ENCODE measurements at regions not wholly inside any gene's neighbourhood (a gene's known extent, or its start where the extent isn't known, plus 50 kb on each side); places are given as distances from the start of the nearest gene placed in this dataset.
A peak's percentile ranks its signal among the peaks of the same experiment; 100 is the strongest.
"Not testable (repeated sequence)": the region's sequence is repeated elsewhere in the genome, so short reads cannot be mapped to it uniquely, and the experiment has no call there.

GRCh38 chr11:81245791-81246190, 1487.9 kb downstream of the FAM181B start:
- DNase-seq: no peak

GRCh38 chr11:81241672-81242275, 1491.9 kb downstream of the FAM181B start:
- DNase-seq: no peak

GRCh38 chr11:81237139-81237538, 1496.5 kb downstream of the FAM181B start:
- DNase-seq: peak; percentile 83 to 86

- not testable (repeated sequence) for DNase-seq
These were observed 1506.3 kb downstream of the FAM181B start for GRCh38 chr11:81227409-81227808.

DNA sequence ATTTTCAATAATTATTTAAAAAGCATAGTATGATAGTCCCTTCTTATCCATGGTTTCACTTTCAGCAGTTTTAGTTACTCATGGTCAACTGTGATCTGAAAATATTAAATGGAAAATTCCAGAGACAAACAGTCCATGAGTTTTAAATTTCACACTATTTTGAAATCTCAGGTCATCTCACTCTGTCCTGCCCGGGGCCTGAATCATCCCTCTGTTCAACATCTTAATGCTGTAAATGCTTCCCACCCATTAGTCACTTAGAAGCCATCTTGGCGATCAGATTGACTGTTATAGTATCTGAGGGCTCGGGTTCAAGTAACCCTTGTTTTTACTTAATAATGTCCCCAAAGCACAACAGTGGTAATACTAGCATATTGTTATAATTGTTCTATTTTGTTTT, 1509.3 kb downstream of the FAM181B start:
- no peak for DNase-seq

DNA sequence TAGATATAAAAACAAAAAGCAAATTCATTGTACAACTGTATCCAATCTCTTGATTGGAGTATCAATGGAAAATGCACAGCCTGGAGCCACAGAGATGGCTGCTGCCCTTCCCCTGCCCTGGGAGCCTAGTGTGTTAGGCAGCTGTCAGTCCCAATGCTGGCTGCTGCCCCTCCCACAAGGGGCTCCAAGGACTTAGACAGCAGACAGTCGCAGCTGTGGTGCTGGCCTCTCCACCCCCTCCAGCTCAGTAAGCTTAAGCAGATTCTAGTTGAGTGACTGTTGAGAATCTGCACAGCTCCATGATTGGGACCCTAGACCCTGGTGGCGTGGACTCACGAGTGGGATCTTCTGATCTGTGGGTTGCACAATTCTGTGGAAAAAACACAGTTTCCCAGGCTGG, 1511.2 kb downstream of the FAM181B start:
- DNase-seq: no peak

DNA sequence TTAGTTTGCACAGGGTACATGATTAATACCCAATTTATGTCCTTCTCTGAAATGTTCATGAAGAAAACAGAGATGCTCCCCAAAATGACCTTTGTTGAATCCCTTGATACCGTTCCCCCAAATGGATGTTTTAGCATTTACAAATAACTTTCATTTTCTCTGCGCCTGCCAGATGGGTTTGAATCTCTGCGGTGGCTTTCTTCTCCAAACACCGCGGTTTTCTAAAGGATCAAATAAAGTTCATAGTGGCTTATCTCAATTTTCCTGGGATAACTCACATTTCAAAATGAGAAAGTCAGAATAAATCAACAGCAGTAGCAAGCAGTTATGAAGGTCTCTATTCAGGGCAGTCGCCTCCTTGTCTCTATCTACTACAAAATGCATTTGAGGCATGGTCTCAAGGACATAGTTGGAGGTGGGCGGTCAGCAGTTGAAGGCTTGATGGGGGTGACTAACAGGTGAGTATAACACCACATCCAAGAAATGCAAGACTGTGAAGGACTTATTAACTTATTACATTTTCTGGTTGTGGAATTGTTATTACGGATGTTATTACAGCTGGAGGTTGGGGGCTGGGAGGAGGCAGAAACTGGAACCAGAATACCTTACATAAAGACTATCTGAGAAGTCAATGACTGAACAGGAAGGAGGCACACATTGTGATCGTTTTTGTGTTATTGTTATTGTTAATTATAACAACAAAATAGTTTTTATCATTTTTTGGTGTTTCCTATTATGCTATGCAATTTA, 1513.3 kb downstream of the FAM181B start:
- no peak for DNase-seq

- no peak for DNase-seq
These were observed 1514.0 kb downstream of the FAM181B start for GRCh38 chr11:81219661-81220060.

- no peak for DNase-seq
These were observed 1515.2 kb downstream of the FAM181B start for GRCh38 chr11:81218440-81218839.

- DNase-seq: no peak
These were observed 1522.6 kb downstream of the FAM181B start for GRCh38 chr11:81211050-81211449.

GRCh38 chr11:81207421-81208054, 1526.1 kb downstream of the FAM181B start:
- DNase-seq: no peak

GRCh38 chr11:81203876-81204275, 1529.8 kb downstream of the FAM181B start:
- no peak for DNase-seq

DNA sequence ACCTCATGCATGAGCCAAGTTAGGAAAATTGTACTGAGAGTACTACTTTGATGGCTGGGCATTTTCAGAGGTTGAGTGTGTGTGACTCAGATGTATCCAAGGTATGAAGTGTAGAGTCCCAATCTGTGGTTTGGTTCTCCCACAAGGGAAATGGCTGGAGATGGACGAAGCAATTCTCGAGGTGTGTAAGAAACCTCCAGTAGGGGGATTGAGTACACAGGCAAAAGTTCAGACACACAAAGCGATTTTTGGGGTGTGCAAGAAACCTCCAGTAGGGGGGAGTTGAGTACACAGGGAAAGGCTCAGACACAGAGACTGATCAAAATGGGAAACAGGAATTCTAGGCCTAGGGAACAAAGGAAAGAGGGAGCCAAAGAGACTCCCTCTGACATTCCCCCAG, 1536.3 kb downstream of the FAM181B start:
- DNase-seq: no peak

DNA sequence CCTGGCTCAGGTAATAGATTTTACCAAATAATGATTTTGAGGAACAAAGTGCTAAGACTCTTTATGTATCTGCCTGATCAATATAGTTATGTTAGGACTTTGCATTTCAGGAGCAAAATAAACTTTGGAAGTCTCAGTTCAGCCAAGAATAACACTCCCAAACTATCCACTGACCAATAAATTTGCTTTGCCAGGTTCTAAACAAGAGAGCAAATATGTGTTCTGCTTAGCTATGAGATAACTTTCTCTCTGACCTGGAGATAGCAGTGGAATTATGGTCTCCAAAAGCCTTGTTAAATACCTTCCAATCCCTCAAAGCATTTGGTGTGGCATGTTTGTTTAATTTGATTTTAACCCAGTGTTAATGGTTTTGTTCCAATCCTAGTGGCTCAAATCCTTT, 1541.1 kb downstream of the FAM181B start:
- DNase-seq: no peak

DNA sequence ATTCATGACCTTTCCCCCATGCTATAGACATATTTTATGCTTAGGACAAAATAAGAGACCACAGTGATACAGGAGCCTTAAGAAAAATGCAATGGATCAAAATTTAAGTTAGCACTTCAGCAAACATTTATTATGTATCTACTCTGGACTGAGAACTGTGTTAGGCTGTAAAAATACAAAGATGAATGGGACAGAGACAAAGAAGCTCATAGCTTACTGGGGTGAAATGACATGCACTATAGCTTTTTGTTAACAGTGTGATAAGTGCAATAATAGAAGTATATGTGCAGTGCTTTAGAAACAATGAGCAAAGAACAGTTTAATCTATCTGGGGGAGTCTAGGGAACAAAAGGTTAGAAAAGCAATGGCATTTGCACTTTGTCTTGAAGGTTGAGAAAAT, 1543.1 kb downstream of the FAM181B start:
- no peak for DNase-seq

DNA sequence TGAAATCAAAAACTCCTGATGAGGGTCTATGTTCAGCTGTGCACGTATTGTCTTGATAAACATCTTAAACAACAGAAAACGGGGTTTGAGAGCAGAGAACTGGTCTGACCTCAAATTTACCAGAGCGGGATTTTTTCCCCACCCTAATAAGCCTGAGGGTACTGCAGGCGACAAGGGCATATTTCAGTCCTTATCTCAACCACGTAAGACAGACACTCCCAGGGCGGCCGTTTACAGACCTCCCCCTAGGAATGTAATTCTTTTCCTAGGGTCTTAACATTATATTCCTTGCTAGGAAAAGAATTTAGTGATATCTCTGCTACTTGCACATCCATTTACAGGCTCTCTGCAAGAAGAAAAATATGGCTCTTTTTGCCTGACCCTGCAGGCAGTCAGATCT, 1546.6 kb downstream of the FAM181B start:
- DNase-seq: not testable (repeated sequence)

DNA sequence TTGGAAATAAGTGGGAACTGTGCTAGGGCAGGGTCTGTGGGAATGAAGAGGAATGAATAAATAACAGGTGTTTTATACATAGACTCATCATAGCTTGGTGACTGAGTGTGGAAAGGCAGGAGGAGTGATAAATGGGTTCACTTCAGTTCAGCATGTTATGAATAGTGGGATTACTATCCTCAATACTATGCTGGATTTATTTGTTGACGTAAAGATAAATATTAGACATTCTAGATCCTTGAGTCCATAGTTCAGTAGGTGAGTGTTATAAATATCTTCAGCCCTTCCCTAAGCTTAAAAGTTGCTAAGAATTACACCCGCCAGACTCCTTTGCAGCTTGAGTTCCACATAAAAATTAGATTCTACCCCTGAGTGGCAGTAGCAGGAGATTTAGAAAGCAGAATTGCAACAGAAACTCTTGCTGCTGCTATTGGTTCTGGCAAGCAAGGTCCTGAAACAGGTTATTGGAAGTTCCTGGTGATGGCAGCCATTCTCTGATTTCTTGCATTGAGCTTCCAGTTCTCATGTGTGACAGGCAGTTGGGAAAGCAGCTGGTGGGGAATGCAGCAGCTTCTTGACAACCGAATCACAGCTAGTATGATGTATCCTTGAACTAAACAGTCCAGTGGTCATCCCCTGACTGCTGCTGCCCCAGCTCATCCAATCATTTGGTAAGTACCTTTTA, 1558.9 kb downstream of the FAM181B start:
- no peak for DNase-seq

DNA sequence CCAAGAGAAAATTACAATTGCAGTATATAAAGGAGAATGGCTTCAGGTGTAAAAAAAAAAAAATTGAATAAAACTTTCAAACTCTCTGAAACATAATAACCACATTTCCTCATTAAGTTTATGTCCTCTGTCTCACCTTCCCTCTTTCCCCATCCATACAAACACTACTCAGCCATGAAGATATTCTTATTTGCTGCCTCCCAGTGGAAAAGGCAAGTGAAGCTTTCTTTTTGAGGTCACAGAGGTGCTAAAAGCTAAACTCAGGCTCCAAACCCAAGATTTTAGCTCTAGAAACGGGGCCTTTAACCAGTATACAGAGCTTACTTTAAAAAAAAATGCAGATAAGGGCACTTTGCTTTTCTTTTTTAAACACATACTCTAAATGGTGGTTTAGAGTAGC, 1568.5 kb downstream of the FAM181B start:
- DNase-seq: peak in 1 of 2 experiments; percentile 18

GRCh38 chr11:81159900-81160299, 1573.8 kb downstream of the FAM181B start:
- no peak for DNase-seq

DNA sequence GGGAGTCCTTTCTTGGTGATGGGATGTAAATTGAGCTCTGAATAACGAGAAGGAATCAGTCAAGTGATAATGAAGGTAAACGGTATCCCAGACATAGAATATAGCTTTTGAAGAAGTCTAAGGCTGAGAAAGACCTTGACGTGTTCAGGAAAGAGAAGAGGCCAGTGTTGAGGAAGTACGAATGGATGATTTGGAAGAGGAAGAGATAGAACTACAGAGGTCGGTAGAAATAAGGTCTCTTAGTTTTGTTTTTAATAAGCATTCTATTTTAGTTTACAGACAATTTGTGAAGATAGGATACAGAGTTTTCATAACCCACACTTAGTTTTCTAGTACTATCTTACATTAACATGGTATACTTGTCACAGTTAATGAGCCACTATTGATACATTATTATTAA, 1598.1 kb downstream of the FAM181B start:
- no peak for DNase-seq

DNA sequence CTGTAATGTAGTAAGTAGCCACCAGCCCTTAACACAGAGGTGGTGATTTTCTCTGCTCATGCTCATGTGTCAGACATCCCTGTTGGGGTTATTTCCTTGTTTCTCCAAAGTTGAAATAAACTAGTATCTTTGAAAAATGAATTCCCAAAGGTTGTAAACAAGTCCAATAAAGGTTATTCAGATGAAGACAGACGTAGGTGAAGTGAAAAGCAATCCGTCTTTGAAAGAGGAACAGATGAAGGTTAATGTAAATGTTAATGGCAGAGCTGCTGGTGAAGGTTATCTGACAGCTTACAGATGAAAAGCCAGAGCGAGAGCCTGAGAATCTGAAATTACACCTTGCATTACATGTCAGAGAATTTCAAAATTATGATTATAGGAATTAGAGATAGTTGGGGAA, 1604.0 kb downstream of the FAM181B start:
- DNase-seq: no peak

GRCh38 chr11:81112718-81113117, 1620.9 kb downstream of the FAM181B start:
- DNase-seq: peak in 1 of 2 experiments; percentile 20

GRCh38 chr11:81104051-81104450, 1629.6 kb downstream of the FAM181B start:
- DNase-seq: no peak

- no peak for DNase-seq
These were observed 1635.2 kb downstream of the FAM181B start for GRCh38 chr11:81098471-81098870.

Data from NCI-H526 (cell line).